HepG2 (cell line): ENCODE measurements at regions not wholly inside any gene's neighbourhood (a gene's known extent, or its start where the extent isn't known, plus 50 kb on each side); places are given as distances from the start of the nearest gene placed in this dataset.

ENCODE experiments used
- ARNT ChIP-seq: fragments of 450-650 bp; IDR thresholded peaks from 2 replicates; pipeline ENCODE4 v1.6.1; 2017
- EP300 ChIP-seq, 3 experiments: sonication (generic) in 1 of 3; formaldehyde crosslinking in 1 of 3; IDR thresholded peaks; 2 replicates each; pipeline versions ENCODE4 v1.5.1 to v1.6.1; 2011 to 2020; ENCODE audit warnings: low read depth in 2 of 3, low read length in 2 of 3, borderline replicate concordance in 1 of 3, improper control_type of control experiment in 1 of 3, mild to moderate bottlenecking in 1 of 3, missing genetic modification reagents in 1 of 3, moderate library complexity in 1 of 3
- MIER3 ChIP-seq: IDR thresholded peaks from 2 replicates; pipeline ENCODE4 v1.6.1; 2016; ENCODE audit warnings: missing compliant biosample characterization, borderline replicate concordance
- MXI1 ChIP-seq: IDR thresholded peaks from 3 replicates; pipeline ENCODE4 v1.6.1; 2012; ENCODE audit warnings: low read depth, low read length, inconsistent platforms, borderline replicate concordance
- PBX2 ChIP-seq: IDR thresholded peaks from 2 replicates; pipeline ENCODE4 v1.6.1; 2016; ENCODE audit warnings: control low read depth
- SCMH1 ChIP-seq: sonication (generic); formaldehyde crosslinking; IDR thresholded peaks from 2 replicates; pipeline ENCODE4 v1.9.0; 2021; ENCODE audit warnings: missing genetic modification reagents, mild to moderate bottlenecking, borderline replicate concordance
- ZNF772 ChIP-seq: sonication (generic); formaldehyde crosslinking; IDR thresholded peaks from 2 replicates; pipeline ENCODE4 v1.5.0; 2020; ENCODE audit warnings: mild to moderate bottlenecking, missing genetic modification reagents
- TF ChIP-seq, protein P1 (sequence below): sonication (generic); formaldehyde crosslinking; IDR thresholded peaks from 2 replicates; pipeline ENCODE4 v1.9.0; 2021; ENCODE audit warnings: mild to moderate bottlenecking, missing genetic modification reagents
- TF ChIP-seq, protein P2 (sequence below): IDR thresholded peaks from 2 replicates; pipeline ENCODE4 v1.6.1; 2016

DNA sequence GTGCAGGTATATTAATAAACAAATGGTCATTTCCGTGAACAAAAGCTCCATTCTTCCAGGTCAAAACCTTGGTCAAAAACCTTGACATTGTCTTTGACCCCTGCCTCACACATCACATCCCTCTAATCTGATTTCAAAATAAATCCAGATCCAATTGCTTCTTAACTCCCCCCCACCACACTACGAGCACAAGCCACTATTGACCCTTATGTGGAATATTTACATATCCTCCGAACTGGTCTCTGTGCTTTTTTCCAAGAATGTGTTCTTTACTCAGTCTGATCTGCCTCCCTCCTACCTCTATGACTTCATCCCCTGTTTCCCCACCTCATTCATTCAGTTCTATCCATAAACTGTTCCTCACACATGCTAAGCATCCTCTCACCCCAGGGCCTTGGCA, 313.6 kb upstream of the NPVF start (continued):
- TF ChIP-seq, protein P1, sequence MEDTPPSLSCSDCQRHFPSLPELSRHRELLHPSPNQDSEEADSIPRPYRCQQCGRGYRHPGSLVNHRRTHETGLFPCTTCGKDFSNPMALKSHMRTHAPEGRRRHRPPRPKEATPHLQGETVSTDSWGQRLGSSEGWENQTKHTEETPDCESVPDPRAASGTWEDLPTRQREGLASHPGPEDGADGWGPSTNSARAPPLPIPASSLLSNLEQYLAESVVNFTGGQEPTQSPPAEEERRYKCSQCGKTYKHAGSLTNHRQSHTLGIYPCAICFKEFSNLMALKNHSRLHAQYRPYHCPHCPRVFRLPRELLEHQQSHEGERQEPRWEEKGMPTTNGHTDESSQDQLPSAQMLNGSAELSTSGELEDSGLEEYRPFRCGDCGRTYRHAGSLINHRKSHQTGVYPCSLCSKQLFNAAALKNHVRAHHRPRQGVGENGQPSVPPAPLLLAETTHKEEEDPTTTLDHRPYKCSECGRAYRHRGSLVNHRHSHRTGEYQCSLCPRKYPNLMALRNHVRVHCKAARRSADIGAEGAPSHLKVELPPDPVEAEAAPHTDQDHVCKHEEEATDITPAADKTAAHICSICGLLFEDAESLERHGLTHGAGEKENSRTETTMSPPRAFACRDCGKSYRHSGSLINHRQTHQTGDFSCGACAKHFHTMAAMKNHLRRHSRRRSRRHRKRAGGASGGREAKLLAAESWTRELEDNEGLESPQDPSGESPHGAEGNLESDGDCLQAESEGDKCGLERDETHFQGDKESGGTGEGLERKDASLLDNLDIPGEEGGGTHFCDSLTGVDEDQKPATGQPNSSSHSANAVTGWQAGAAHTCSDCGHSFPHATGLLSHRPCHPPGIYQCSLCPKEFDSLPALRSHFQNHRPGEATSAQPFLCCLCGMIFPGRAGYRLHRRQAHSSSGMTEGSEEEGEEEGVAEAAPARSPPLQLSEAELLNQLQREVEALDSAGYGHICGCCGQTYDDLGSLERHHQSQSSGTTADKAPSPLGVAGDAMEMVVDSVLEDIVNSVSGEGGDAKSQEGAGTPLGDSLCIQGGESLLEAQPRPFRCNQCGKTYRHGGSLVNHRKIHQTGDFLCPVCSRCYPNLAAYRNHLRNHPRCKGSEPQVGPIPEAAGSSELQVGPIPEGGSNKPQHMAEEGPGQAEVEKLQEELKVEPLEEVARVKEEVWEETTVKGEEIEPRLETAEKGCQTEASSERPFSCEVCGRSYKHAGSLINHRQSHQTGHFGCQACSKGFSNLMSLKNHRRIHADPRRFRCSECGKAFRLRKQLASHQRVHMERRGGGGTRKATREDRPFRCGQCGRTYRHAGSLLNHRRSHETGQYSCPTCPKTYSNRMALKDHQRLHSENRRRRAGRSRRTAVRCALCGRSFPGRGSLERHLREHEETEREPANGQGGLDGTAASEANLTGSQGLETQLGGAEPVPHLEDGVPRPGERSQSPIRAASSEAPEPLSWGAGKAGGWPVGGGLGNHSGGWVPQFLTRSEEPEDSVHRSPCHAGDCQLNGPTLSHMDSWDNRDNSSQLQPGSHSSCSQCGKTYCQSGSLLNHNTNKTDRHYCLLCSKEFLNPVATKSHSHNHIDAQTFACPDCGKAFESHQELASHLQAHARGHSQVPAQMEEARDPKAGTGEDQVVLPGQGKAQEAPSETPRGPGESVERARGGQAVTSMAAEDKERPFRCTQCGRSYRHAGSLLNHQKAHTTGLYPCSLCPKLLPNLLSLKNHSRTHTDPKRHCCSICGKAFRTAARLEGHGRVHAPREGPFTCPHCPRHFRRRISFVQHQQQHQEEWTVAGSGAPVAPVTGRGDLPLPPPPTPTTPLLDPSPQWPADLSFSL (CRISPR knock-in tag) = no peak
- TF ChIP-seq MIER3 (no peak), PBX2 (no peak), ARNT (no peak), SCMH1 (CRISPR knock-in tag) (no peak), EP300 (IDR thresholded peaks at IDR 0.05; ENCODE audit: low read depth in 2 of 2, low read length in 2 of 2) (no peak), EP300 (CRISPR knock-in tag; IDR thresholded peaks at IDR 0.05; ENCODE audit: borderline replicate concordance) (no peak), MXI1 (no peak), ZNF772 (CRISPR knock-in tag) (no peak)
- TF ChIP-seq, protein P2, sequence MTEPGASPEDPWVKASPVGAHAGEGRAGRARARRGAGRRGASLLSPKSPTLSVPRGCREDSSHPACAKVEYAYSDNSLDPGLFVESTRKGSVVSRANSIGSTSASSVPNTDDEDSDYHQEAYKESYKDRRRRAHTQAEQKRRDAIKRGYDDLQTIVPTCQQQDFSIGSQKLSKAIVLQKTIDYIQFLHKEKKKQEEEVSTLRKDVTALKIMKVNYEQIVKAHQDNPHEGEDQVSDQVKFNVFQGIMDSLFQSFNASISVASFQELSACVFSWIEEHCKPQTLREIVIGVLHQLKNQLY (CRISPR knock-in tag) = no peak
